GM10266 (cell line): ENCODE measurements at regions not wholly inside any gene's neighbourhood (a gene's known extent, or its start where the extent isn't known, plus 50 kb on each side); places are given as distances from the start of the nearest gene placed in this dataset.

Source experiments
- DNase-seq: peaks from one replicate; pipeline ENCODE4 v3.0.0; 2012; ENCODE audit errors: extremely low spot score
- CTCF ChIP-seq: IDR thresholded peaks from 2 replicates; pipeline ENCODE4 v1.5.1; 2012; ENCODE audit warnings: mild to moderate bottlenecking, low read depth; ENCODE audit not compliant: control insufficient read depth, insufficient read depth; ENCODE audit errors: missing control alignments

- DNase-seq: no peak
- TF ChIP-seq CTCF: peak; percentile 10
These were observed 109.9 kb downstream of the SLC4A3 start for GRCh38 chr2:219737270-219737691.

- no peak for DNase-seq
- no peak for TF ChIP-seq CTCF
These were observed 111.6 kb downstream of the SLC4A3 start for GRCh38 chr2:219739066-219739465.

GRCh38 chr2:219739866-219740440, 112.5 kb downstream of the SLC4A3 start:
- TF ChIP-seq CTCF: no peak
- DNase-seq: no peak

- no peak for TF ChIP-seq CTCF
- no peak for DNase-seq
These were observed 116.1 kb downstream of the SLC4A3 start for GRCh38 chr2:219743548-219743947.

GRCh38 chr2:219744066-219744465, 116.6 kb downstream of the SLC4A3 start:
- no peak for TF ChIP-seq CTCF
- no peak for DNase-seq

- no peak for TF ChIP-seq CTCF
- no peak for DNase-seq
These were observed 117.2 kb downstream of the SLC4A3 start for GRCh38 chr2:219744600-219744999.

GRCh38 chr2:219747637-219748036, 120.2 kb downstream of the SLC4A3 start:
- TF ChIP-seq CTCF: no peak
- DNase-seq: no peak
